Ascending aorta (tissue), 2 donors: ENCODE measurements at regions not wholly inside any gene's neighbourhood (a gene's known extent, or its start where the extent isn't known, plus 50 kb on each side); places are given as distances from the start of the nearest gene placed in this dataset.
A peak's percentile ranks its signal among the peaks of the same experiment; 100 is the strongest.

ENCODE experiments used
- DNase-seq, 2 donors: peaks; one replicate each; pipeline ENCODE4 v3.0.0-alpha.2; 2019; ENCODE audit warnings: low spot score in 2 of 2
- H3K27ac ChIP-seq, 2 donors: fragments of 200-600 bp; sonication (generic); one replicate each; pipeline ENCODE4 v1.5.1; 2016 to 2017; ENCODE audit warnings: mild to moderate bottlenecking in 1 of 2
- H3K27me3 ChIP-seq: fragments of 200-600 bp; sonication (generic); one replicate; pipeline ENCODE4 v1.5.1; 2017
- H3K36me3 ChIP-seq, 2 donors: fragments of 200-600 bp; sonication (generic); one replicate each; pipeline ENCODE4 v1.5.1; 2016
- H3K4me1 ChIP-seq, 2 donors: fragments of 200-600 bp; sonication (generic); one replicate each; pipeline ENCODE4 v1.5.1; 2016 to 2017; ENCODE audit warnings: mild to moderate bottlenecking in 1 of 2
- H3K4me3 ChIP-seq, 2 donors: fragments of 200-600 bp; sonication (generic); one replicate each; pipeline ENCODE4 v1.5.1; 2016 to 2017; ENCODE audit warnings: mild to moderate bottlenecking in 1 of 2
- H3K9me3 ChIP-seq, 2 donors: fragments of 200-600 bp; sonication (generic); one replicate each; pipeline ENCODE4 v1.5.1; 2016
- intact Hi-C: fragments of 100-400 bp; cut with DNase I; formaldehyde crosslinking; loops from one replicate; pipeline ENCODE4 v1.15.1; 2023
- TF ChIP-seq, protein P1 (sequence below), 3 experiments: fragments of 200-600 bp in 2 of 3; fragments of 450-650 bp in 1 of 3; sonication (generic) in 2 of 3; IDR thresholded peaks; one replicate each; pipeline ENCODE4 v1.5.1; 2016 to 2019; ENCODE audit warnings: antibody characterized with exemption in 3 of 3, mild to moderate bottlenecking in 1 of 3, moderate library complexity in 1 of 3

DNA sequence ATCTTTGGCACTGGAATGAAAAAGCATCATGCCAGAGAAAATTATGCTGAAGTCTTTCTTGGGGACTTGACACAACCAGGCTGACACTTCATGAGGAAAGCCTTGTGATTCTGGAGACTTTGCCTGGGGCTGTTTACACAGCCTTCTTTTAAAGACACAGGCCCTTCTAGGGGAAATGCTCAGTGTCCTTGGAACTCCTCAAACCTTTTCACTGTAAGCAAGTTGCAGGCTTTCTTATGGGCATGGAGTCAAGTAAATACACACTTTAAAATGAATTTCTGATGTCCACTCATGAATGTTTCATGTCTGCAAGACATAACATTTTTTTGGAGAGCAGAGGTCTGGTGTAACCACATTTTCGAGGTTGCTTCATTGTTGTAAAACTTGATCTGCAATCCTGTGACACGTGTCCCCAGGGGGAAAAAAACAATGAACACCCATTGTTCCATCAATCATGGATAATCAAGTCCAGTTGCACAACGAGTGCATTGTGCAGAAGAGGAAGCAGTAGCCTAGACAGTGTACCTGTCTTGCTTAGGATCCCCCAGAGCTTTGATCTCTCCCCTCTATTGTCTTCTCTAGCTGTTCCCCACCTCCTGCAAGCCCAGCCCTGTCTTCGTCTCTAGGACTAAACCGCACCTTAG lies 155.1 kb upstream of the PRICKLE1 start:
- H3K27me3 ChIP-seq, result no peaks in the 10 kb centered on the region
- no peak for DNase-seq
- no peaks in the 10 kb centered on the region for H3K9me3 ChIP-seq
- H3K4me1 ChIP-seq, result peaks cover 0 to 17% of the 10 kb centered on the region in 2 donors
- TF ChIP-seq, protein P1, sequence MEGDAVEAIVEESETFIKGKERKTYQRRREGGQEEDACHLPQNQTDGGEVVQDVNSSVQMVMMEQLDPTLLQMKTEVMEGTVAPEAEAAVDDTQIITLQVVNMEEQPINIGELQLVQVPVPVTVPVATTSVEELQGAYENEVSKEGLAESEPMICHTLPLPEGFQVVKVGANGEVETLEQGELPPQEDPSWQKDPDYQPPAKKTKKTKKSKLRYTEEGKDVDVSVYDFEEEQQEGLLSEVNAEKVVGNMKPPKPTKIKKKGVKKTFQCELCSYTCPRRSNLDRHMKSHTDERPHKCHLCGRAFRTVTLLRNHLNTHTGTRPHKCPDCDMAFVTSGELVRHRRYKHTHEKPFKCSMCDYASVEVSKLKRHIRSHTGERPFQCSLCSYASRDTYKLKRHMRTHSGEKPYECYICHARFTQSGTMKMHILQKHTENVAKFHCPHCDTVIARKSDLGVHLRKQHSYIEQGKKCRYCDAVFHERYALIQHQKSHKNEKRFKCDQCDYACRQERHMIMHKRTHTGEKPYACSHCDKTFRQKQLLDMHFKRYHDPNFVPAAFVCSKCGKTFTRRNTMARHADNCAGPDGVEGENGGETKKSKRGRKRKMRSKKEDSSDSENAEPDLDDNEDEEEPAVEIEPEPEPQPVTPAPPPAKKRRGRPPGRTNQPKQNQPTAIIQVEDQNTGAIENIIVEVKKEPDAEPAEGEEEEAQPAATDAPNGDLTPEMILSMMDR (IDR thresholded peaks at IDR 0.05), result no peak
- H3K4me3 ChIP-seq, result no peak overlapping the region
- no peaks in the 10 kb centered on the region for H3K36me3 ChIP-seq
- no peak overlapping the region for H3K27ac ChIP-seq
- intact Hi-C loops, result loop anchor here (10.0 kb wide), 1 partner anchor 260 kb away; no protein-coding TSS in a partner anchor

DNA sequence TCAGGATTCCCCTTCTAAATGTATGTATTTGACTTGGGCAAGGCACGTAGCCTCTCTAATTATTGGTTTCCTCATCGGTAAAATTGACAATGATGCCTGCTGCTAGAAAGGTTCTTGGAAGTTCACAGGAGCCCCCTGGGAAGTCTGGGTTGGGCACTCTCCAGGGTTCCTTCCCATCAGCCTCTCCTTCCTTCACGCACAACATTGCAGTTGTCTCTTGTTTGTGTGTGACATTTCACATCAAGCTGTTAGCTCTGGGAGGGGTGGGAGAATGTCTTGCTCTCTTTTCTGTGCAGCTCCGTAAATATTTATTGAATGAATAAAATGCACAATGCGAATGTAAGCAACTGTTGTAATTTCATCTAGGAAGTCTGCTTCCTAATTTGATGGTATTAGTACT lies 153.2 kb upstream of the PRICKLE1 start:
- Histone ChIP-seq H3K4me1 (peaks cover 0 to 17% of the 10 kb centered on the region in 2 donors), H3K27me3 (no peaks in the 10 kb centered on the region), H3K4me3 (peak overlapping the region in 1 of 2 donors; percentile 16), H3K27ac (peak overlapping the region; percentile 33 to 60), H3K36me3 (no peaks in the 10 kb centered on the region), H3K9me3 (no peaks in the 10 kb centered on the region)
- intact Hi-C loops, result loop anchor here (10.0 kb wide), 1 partner anchor 258 kb away; no protein-coding TSS in a partner anchor
- no peak for DNase-seq
- TF ChIP-seq, protein P1 (IDR thresholded peaks at IDR 0.05), result no peak

DNA sequence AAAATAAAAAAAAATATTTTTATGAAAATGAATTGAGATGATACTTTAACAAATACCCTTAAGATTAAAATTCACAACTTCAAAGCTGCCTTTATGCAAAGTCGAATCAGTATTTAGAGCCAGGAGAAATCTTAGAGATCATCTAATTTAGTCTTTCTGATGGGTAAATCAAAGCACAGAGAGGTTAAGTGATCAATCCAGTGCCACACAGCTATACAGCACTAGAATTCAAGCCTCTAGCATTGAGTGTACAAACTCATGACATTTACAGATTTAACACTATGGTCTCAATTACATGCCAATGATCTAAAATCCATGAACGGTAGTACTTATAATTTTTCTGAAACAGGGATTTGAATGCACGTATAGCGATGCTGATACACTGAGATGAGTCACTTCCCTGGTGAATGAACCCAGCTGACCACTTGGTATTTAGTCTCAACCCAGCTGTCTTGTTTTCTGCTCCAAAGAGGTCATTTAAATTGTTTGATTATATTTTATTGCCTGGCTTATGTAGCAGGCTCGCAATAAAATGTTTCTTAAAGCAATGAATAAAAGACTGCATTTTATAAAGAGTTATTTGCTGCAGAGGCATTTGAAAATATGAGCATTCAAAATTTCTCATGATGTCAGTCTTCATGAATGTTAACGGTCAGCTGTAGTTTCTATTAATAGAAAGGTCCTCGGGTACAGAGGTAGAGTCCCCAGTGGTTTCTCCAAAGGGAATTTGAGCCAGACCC lies 152.4 kb upstream of the PRICKLE1 start:
- Histone ChIP-seq H3K27ac (peak overlapping the region; percentile 33 to 60), H3K36me3 (no peaks in the 10 kb centered on the region), H3K9me3 (no peaks in the 10 kb centered on the region), H3K4me1 (peaks cover 0 to 19% of the 10 kb centered on the region in 2 donors), H3K27me3 (no peaks in the 10 kb centered on the region), H3K4me3 (peak overlapping the region in 1 of 2 donors; percentile 16)
- DNase-seq, result no peak
- intact Hi-C loops, result loop anchor here (10.0 kb wide), 1 partner anchor 257 kb away; no protein-coding TSS in a partner anchor
- TF ChIP-seq, protein P1 (IDR thresholded peaks at IDR 0.05), result no peak

DNA sequence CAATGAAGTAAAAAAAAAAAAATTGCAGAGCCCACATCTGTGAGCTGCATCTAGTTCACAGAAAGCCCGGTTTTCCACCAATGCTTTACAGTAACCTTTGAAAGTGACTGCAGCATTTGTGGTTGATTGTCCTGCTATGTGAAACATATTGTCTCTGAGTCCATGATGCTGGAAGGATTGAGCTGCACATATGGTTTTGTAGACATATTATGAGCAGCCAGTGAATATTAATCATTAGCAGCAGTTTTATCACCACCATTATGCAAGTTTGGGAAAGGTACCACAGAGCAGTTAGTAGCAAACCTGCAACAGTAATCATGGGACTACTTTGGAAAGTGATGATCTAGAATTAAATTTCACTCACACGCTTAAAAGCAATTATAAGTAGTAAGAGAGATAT lies 151.5 kb upstream of the PRICKLE1 start:
- no peaks in the 10 kb centered on the region for H3K27me3 ChIP-seq
- no peak overlapping the region for H3K4me3 ChIP-seq
- TF ChIP-seq, protein P1 (IDR thresholded peaks at IDR 0.05), result no peak
- H3K27ac ChIP-seq, result no peak overlapping the region
- no peak for DNase-seq
- H3K9me3 ChIP-seq, result no peaks in the 10 kb centered on the region
- intact Hi-C loops, result loop anchor here (10.0 kb wide), 1 partner anchor 256 kb away; no protein-coding TSS in a partner anchor
- H3K4me1 ChIP-seq, result peaks cover under 1 to 19% of the 10 kb centered on the region in 2 donors
- no peaks in the 10 kb centered on the region for H3K36me3 ChIP-seq

DNA sequence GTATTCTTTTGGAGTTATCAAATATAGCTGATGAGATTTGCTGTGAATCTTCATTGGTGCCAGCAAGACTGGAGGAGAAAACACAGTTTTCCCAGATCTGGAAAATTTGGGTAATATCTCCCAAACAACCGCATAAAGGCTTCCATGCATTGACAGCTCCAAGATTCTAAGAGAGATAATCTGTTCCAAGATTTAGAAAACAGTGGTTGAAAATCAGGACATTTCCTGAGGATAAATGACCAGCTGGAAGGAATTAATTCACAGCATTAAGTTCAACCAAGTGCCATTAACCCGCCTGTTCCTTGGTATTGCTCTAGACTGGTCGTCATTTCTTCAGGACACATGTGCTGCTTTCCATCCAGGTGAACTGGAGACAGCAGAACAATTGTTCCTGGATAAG lies 147.9 kb upstream of the PRICKLE1 start:
- H3K36me3 ChIP-seq, result no peaks in the 10 kb centered on the region
- intact Hi-C loops, result no loop called here
- H3K27me3 ChIP-seq, result no peaks in the 10 kb centered on the region
- no peak overlapping the region for H3K27ac ChIP-seq
- DNase-seq, result no peak
- H3K4me3 ChIP-seq, result no peak overlapping the region
- TF ChIP-seq, protein P1 (IDR thresholded peaks at IDR 0.05), result no peak
- peaks cover 3 to 16% of the 10 kb centered on the region in 2 donors for H3K4me1 ChIP-seq
- no peaks in the 10 kb centered on the region for H3K9me3 ChIP-seq
